HEK293T (cell line): ENCODE measurements at regions not wholly inside any gene's neighbourhood (a gene's known extent, or its start where the extent isn't known, plus 50 kb on each side); places are given as distances from the start of the nearest gene placed in this dataset.

ENCODE experiments used
- CTCF ChIA-PET: fragments of 350-600 bp; formaldehyde crosslinking; extraction: SDS; loops from one replicate; lab custom pipeline; 2021; ENCODE audit warnings: antibody characterized with exemption, inconsistent platforms; lab: Yijun Ruan, JAX
- POLR2A ChIA-PET: fragments of 350-600 bp; formaldehyde crosslinking; extraction: SDS; loops from one replicate; lab custom pipeline; 2020; ENCODE audit warnings: antibody characterized with exemption, inconsistent platforms; lab: Yijun Ruan, JAX
- DNase-seq: peaks from one replicate; pipeline ENCODE4 v3.0.0; 2012; ENCODE audit warnings: mixed read lengths; ENCODE audit errors: extremely low spot score
- ARNT ChIP-seq: fragments of 450-650 bp; IDR thresholded peaks from 2 replicates; pipeline ENCODE4 v1.6.1; 2017; ENCODE audit warnings: mild to moderate bottlenecking
- BHLHE40 ChIP-seq: fragments of 450-650 bp; IDR thresholded peaks from 2 replicates; pipeline ENCODE4 v1.6.1; 2016; ENCODE audit warnings: mild to moderate bottlenecking, moderate library complexity, borderline replicate concordance
- CTBP1 ChIP-seq: fragments of 450-650 bp; IDR thresholded peaks from 2 replicates; pipeline ENCODE4 v1.6.1; 2016; ENCODE audit warnings: borderline replicate concordance
- ELF4 ChIP-seq: fragments of 450-650 bp; IDR thresholded peaks from 2 replicates; pipeline ENCODE4 v1.6.1; 2017; ENCODE audit warnings: antibody characterized with exemption
- FOXA1 ChIP-seq: fragments of 450-650 bp; IDR thresholded peaks from 2 replicates; pipeline ENCODE4 v1.6.1; 2016; ENCODE audit warnings: mild to moderate bottlenecking
- FOXK2 ChIP-seq: fragments of 450-650 bp; IDR thresholded peaks from 2 replicates; pipeline ENCODE4 v1.6.1; 2016; ENCODE audit warnings: mild to moderate bottlenecking
- FOXM1 ChIP-seq: fragments of 450-650 bp; IDR thresholded peaks from 2 replicates; pipeline ENCODE4 v1.6.1; 2017; ENCODE audit warnings: mild to moderate bottlenecking, borderline replicate concordance
- HDGF ChIP-seq: fragments of 450-650 bp; IDR thresholded peaks from 2 replicates; pipeline ENCODE4 v1.6.1; 2017; ENCODE audit warnings: antibody characterized with exemption, borderline replicate concordance
- L3MBTL2 ChIP-seq: fragments of 450-650 bp; conservative IDR thresholded peaks from 2 replicates; pipeline ENCODE4 v1.6.1; 2016; ENCODE audit warnings: mild to moderate bottlenecking
- LEF1 ChIP-seq: fragments of 450-650 bp; IDR thresholded peaks from 2 replicates; pipeline ENCODE4 v1.6.1; 2017; ENCODE audit warnings: mild to moderate bottlenecking, borderline replicate concordance
- NFRKB ChIP-seq: fragments of 450-650 bp; IDR thresholded peaks from 2 replicates; pipeline ENCODE4 v1.6.1; 2016; ENCODE audit warnings: mild to moderate bottlenecking, moderate library complexity
- PKNOX1 ChIP-seq: fragments of 450-650 bp; IDR thresholded peaks from 2 replicates; pipeline ENCODE4 v1.6.1; 2016
- SP1 ChIP-seq: fragments of 450-650 bp; IDR thresholded peaks from 2 replicates; pipeline ENCODE4 v1.6.1; 2017
- SUZ12 ChIP-seq: fragments of 450-650 bp; IDR thresholded peaks from 2 replicates; pipeline ENCODE4 v1.6.1; 2016; ENCODE audit warnings: mild to moderate bottlenecking
- TARDBP ChIP-seq: fragments of 450-650 bp; IDR thresholded peaks from 2 replicates; pipeline ENCODE4 v1.6.1; 2016
- ZNF384 ChIP-seq: fragments of 450-650 bp; IDR thresholded peaks from 2 replicates; pipeline ENCODE4 v1.6.1; 2016

GRCh38 chr13:30138511-30138910 is 168.8 kb downstream of the KATNAL1 start:
- ChIA-PET CTCF (no interaction called here), POLR2A (no interaction called here)
- TF ChIP-seq BHLHE40 (no peak), ELF4 (no peak), SP1 (no peak), NFRKB (no peak), LEF1 (no peak), ZNF384 (no peak), FOXA1 (no peak), SUZ12 (no peak)
- no peak for DNase-seq

GRCh38 chr13:30135868-30136267 is 171.5 kb downstream of the KATNAL1 start:
- DNase-seq, result no peak
- no peak for TF ChIP-seq BHLHE40
- TF ChIP-seq PKNOX1, result no peak
- TF ChIP-seq SUZ12, result no peak
- no peak for TF ChIP-seq CTBP1
- TF ChIP-seq TARDBP, result no peak
- no peak for TF ChIP-seq SP1
- TF ChIP-seq ELF4, result no peak
- TF ChIP-seq ARNT, result no peak
- no peak for TF ChIP-seq FOXK2
- no peak for TF ChIP-seq LEF1
- TF ChIP-seq NFRKB, result no peak
- POLR2A ChIA-PET, result no interaction called here
- CTCF ChIA-PET, result no interaction called here

GRCh38 chr13:30135351-30135750 is 172.0 kb downstream of the KATNAL1 start:
- TF ChIP-seq PKNOX1 (no peak), SP1 (no peak), ELF4 (no peak), LEF1 (no peak), ARNT (no peak), ZNF384 (no peak), CTBP1 (no peak), L3MBTL2 (no peak), FOXK2 (no peak), TARDBP (no peak), HDGF (no peak), SUZ12 (no peak), FOXA1 (no peak), FOXM1 (no peak), NFRKB (no peak)
- no peak for DNase-seq
- ChIA-PET CTCF (no interaction called here), POLR2A (no interaction called here)

GRCh38 chr13:30134578-30134977 is 172.8 kb downstream of the KATNAL1 start:
- CTCF ChIA-PET, result interaction anchor here (0.6 kb wide), 1 partner anchor 1520 kb away, joined by 6 read pairs; no protein-coding TSS in a partner anchor

GRCh38 chr13:30133996-30134395 is 173.4 kb downstream of the KATNAL1 start:
- ChIA-PET CTCF (interaction anchor here (0.6 kb wide), 1 partner anchor 1521 kb away, joined by 6 read pairs; no protein-coding TSS in a partner anchor), POLR2A (interaction anchor here (1.7 kb wide), 1 partner anchor 173 kb away, joined by 4 read pairs; the partner anchor contains the start of gene KATNAL1)
- DNase-seq, result no peak
- no peak for TF ChIP-seq ZNF384
- TF ChIP-seq NFRKB, result no peak
- TF ChIP-seq L3MBTL2, result no peak
- no peak for TF ChIP-seq HDGF
- TF ChIP-seq ELF4, result no peak
- no peak for TF ChIP-seq BHLHE40
- no peak for TF ChIP-seq ARNT
- no peak for TF ChIP-seq CTBP1
- no peak for TF ChIP-seq FOXM1
- TF ChIP-seq FOXA1, result no peak
- TF ChIP-seq SUZ12, result no peak
- TF ChIP-seq SP1, result no peak
- TF ChIP-seq FOXK2, result no peak
- no peak for TF ChIP-seq LEF1
- no peak for TF ChIP-seq PKNOX1

More at GRCh38 chr13:30134578-30134977, 172.8 kb downstream of the KATNAL1 start:
- no peak for TF ChIP-seq NFRKB
- TF ChIP-seq L3MBTL2, result no peak
- no peak for TF ChIP-seq BHLHE40
- no peak for TF ChIP-seq FOXA1
- TF ChIP-seq SUZ12, result no peak
- TF ChIP-seq ZNF384, result no peak
- no peak for TF ChIP-seq PKNOX1
- POLR2A ChIA-PET, result no interaction called here
- no peak for DNase-seq

- TF ChIP-seq NFRKB, result no peak
- TF ChIP-seq LEF1, result no peak
- no peak for TF ChIP-seq L3MBTL2
- TF ChIP-seq HDGF, result no peak
- TF ChIP-seq CTBP1, result no peak
- no peak for TF ChIP-seq FOXK2
- no peak for TF ChIP-seq ARNT
- no peak for TF ChIP-seq SP1
- TF ChIP-seq ELF4, result no peak
- no peak for TF ChIP-seq TARDBP
- TF ChIP-seq SUZ12, result no peak
- TF ChIP-seq PKNOX1, result no peak
- ChIA-PET CTCF (no interaction called here), POLR2A (interaction anchor here (1.7 kb wide), 1 partner anchor 174 kb away, joined by 4 read pairs; the partner anchor contains the start of gene KATNAL1)
- no peak for DNase-seq
These were observed 173.8 kb downstream of the KATNAL1 start for GRCh38 chr13:30133554-30133912.
